H9 (cell line): ENCODE measurements at regions not wholly inside any gene's neighbourhood (a gene's known extent, or its start where the extent isn't known, plus 50 kb on each side); places are given as distances from the start of the nearest gene placed in this dataset.
"Not testable (repeated sequence)": the region's sequence is repeated elsewhere in the genome, so short reads cannot be mapped to it uniquely, and the experiment has no call there.

Source experiments
- DNase-seq: peaks from one replicate; pipeline ENCODE4 v3.0.0-alpha.2; 2017
- H2AFZ ChIP-seq: one replicate; pipeline ENCODE4 v1.6.1; 2013; ENCODE audit warnings: mild to moderate bottlenecking, low read length, control low read depth, moderate library complexity
- H2AK5ac ChIP-seq: 2 replicates; pipeline ENCODE4 v1.6.1; 2013; ENCODE audit warnings: low read length, control low read depth, mixed read lengths; ENCODE audit not compliant: insufficient read length
- H2BK120ac ChIP-seq: one replicate; pipeline ENCODE4 v1.6.1; 2013; ENCODE audit warnings: low read depth, mild to moderate bottlenecking, low read length, control low read depth, inconsistent platforms; ENCODE audit not compliant: poor library complexity, severe bottlenecking
- H2BK12ac ChIP-seq: 2 replicates; pipeline ENCODE4 v1.6.1; 2013; ENCODE audit warnings: low read length, control low read depth, mixed read lengths, low read depth; ENCODE audit not compliant: insufficient read length
- H2BK15ac ChIP-seq: 2 replicates; pipeline ENCODE4 v1.6.1; 2013; ENCODE audit warnings: low read depth, low read length, control low read depth
- H2BK20ac ChIP-seq: one replicate; pipeline ENCODE4 v1.6.1; 2013; ENCODE audit warnings: low read depth, mild to moderate bottlenecking, low read length, control low read depth, inconsistent platforms; ENCODE audit not compliant: poor library complexity, severe bottlenecking
- H2BK5ac ChIP-seq: 2 replicates; pipeline ENCODE4 v1.6.1; 2013; ENCODE audit warnings: low read length, control low read depth, mixed read lengths; ENCODE audit not compliant: insufficient read length
- H3K14ac ChIP-seq: 2 replicates; pipeline ENCODE4 v1.6.1; 2013; ENCODE audit warnings: low read length, control low read depth; ENCODE audit not compliant: insufficient read depth
- H3K18ac ChIP-seq: 2 replicates; pipeline ENCODE4 v1.6.1; 2013; ENCODE audit warnings: low read depth, mild to moderate bottlenecking, mixed read lengths, low read length, control low read depth; ENCODE audit not compliant: insufficient read length
- H3K23ac ChIP-seq: 2 replicates; pipeline ENCODE4 v1.6.1; 2013; ENCODE audit warnings: low read length, control low read depth, mixed read lengths, low read depth; ENCODE audit not compliant: insufficient read length
- H3K23me2 ChIP-seq: 2 replicates; pipeline ENCODE4 v1.6.1; 2013; ENCODE audit warnings: low read depth, mild to moderate bottlenecking, mixed read lengths, low read length, control low read depth; ENCODE audit not compliant: insufficient read length, poor library complexity, severe bottlenecking
- H3K27ac ChIP-seq: 2 replicates; pipeline ENCODE4 v1.5.1; 2013; ENCODE audit warnings: low read length, control low read depth, mixed read lengths, low read depth; ENCODE audit not compliant: insufficient read length
- H3K27me3 ChIP-seq: 2 replicates; pipeline ENCODE4 v1.6.1; 2013; ENCODE audit warnings: low read length, control low read depth, inconsistent platforms; ENCODE audit not compliant: insufficient read depth
- H3K4ac ChIP-seq: 2 replicates; pipeline ENCODE4 v1.6.1; 2013; ENCODE audit warnings: low read depth, mild to moderate bottlenecking, control low read depth, inconsistent platforms, low read length, moderate library complexity
- H3K4me1 ChIP-seq: 2 replicates; pipeline ENCODE4 v1.6.1; 2013; ENCODE audit warnings: low read length, control low read depth, inconsistent platforms; ENCODE audit not compliant: insufficient read depth
- H3K4me2 ChIP-seq: 2 replicates; pipeline ENCODE4 v1.6.1; 2013; ENCODE audit warnings: low read length, control low read depth, mixed read lengths; ENCODE audit not compliant: insufficient read length, insufficient read depth
- H3K56ac ChIP-seq: 2 replicates; pipeline ENCODE4 v1.6.1; 2013; ENCODE audit warnings: low read depth, mild to moderate bottlenecking, mixed read lengths, low read length, control low read depth; ENCODE audit not compliant: insufficient read length
- H3K79me1 ChIP-seq: 2 replicates; pipeline ENCODE4 v1.6.1; 2013; ENCODE audit warnings: low read depth, mild to moderate bottlenecking, moderate library complexity, low read length, control low read depth, inconsistent platforms; ENCODE audit not compliant: insufficient read depth, poor library complexity, severe bottlenecking
- H3K79me2 ChIP-seq: 2 replicates; pipeline ENCODE4 v1.6.1; 2013; ENCODE audit warnings: low read length, control low read depth, inconsistent platforms; ENCODE audit not compliant: insufficient read depth
- H3K9ac ChIP-seq: 2 replicates; pipeline ENCODE4 v1.6.1; 2013; ENCODE audit warnings: low read length, control low read depth, mixed read lengths; ENCODE audit not compliant: insufficient read length; ENCODE audit errors: extremely low read depth
- H3K9me3 ChIP-seq: one replicate; pipeline ENCODE4 v1.6.1; 2013; ENCODE audit warnings: low read depth, low read length, inconsistent platforms; ENCODE audit not compliant: control insufficient read depth
- H3T11ph ChIP-seq: one replicate; pipeline ENCODE4 v1.6.1; 2013; ENCODE audit warnings: mild to moderate bottlenecking, low read length, control low read depth, inconsistent platforms
- H4K20me1 ChIP-seq: one replicate; pipeline ENCODE4 v1.6.1; 2013; ENCODE audit not compliant: control insufficient read depth, insufficient read length, insufficient read depth
- H4K5ac ChIP-seq: 2 replicates; pipeline ENCODE4 v1.6.1; 2013; ENCODE audit warnings: low read depth, mild to moderate bottlenecking, mixed read lengths, low read length, control low read depth; ENCODE audit not compliant: insufficient read length
- H4K8ac ChIP-seq: replicated peaks from 2 replicates; pipeline ENCODE4 v1.6.1; 2013; ENCODE audit warnings: low read length, control low read depth, mixed read lengths, low read depth; ENCODE audit not compliant: insufficient read length
- H4K91ac ChIP-seq: 2 replicates; pipeline ENCODE4 v1.6.1; 2013; ENCODE audit warnings: low read depth, mild to moderate bottlenecking, moderate library complexity, mixed read lengths, low read length, control low read depth; ENCODE audit not compliant: insufficient read length
- H3K27ac Mint-ChIP-seq, 3 experiments: 2 replicates in 2 of 3; 3 replicates in 1 of 3; pipeline ENCODE4 v1.8.0; 2020 to 2021; ENCODE audit warnings: mixed read lengths in 3 of 3, mild to moderate bottlenecking in 1 of 3, moderate library complexity in 1 of 3
- H3K27me3 Mint-ChIP-seq: 2 replicates; pipeline ENCODE4 v1.8.0; 2021; ENCODE audit warnings: low read depth, mild to moderate bottlenecking, moderate library complexity, mixed read lengths
- H3K36me3 Mint-ChIP-seq, 3 experiments: 2 replicates in 2 of 3; 3 replicates in 1 of 3; pipeline ENCODE4 v1.8.0; 2020 to 2021; ENCODE audit warnings: low read depth in 3 of 3, mixed read lengths in 3 of 3; ENCODE audit not compliant: insufficient read depth in 1 of 3
- H3K4me1 Mint-ChIP-seq, 2 experiments: 2 replicates each; pipeline ENCODE4 v1.8.0; 2020; ENCODE audit warnings: mixed read lengths in 2 of 2
- H3K4me3 Mint-ChIP-seq, 2 experiments: 2 replicates in 1 of 2; 3 replicates in 1 of 2; pipeline ENCODE4 v1.8.0; 2020 to 2021; ENCODE audit warnings: mild to moderate bottlenecking in 2 of 2, mixed read lengths in 2 of 2, moderate library complexity in 1 of 2
- H3K9me3 Mint-ChIP-seq, 2 experiments: 2 replicates in 1 of 2; 3 replicates in 1 of 2; pipeline ENCODE4 v1.8.0; 2020; ENCODE audit warnings: mild to moderate bottlenecking in 2 of 2, mixed read lengths in 2 of 2, moderate library complexity in 1 of 2
- WGBS: extraction: QIAGEN DNeasy Blood & Tissue Kit; methylation state at CpG from one replicate; pipeline ENCODE4 v1.1.7; 2013; ENCODE audit warnings: missing lambda C conversion rate, low lambda C conversion rate, mixed read lengths; ENCODE audit not compliant: insufficient read length; ENCODE audit errors: extremely low coverage; 5-methylcytosine and 5-hydroxymethylcytosine counted together
- TF ChIP-seq, protein P1 (sequence below): fragments of 200-600 bp; sonication (generic); conservative IDR thresholded peaks from 3 replicates; pipeline ENCODE4 v1.8.0; 2021; ENCODE audit warnings: antibody characterized with exemption, mild to moderate bottlenecking

DNA sequence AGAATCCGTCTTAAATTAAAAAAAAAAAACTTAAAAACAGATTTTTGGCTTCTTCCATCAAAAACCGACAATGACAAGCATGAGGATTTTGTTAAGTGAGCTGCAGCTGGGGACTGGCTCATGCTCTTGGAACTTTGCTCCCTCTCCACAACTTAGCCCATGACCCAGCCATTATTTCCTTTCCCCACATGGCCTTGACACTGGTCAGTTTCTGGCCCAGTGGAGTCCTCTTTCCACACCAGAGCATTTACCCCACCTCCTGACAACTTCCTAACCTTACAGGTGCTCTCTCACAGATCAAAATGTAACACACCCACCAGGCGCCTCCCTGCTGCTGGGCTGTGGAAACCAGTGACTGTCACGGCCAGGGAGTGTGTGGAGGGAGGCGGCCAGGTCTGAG, 62.7 kb upstream of the ZNF267 start:
- DNase-seq: no peak
- Mint-ChIP-seq H3K27me3 (no peaks in the 10 kb centered on the region), H3K27ac (no peak overlapping the region), H3K4me1 (no peaks in the 10 kb centered on the region), H3K4me3 (no peak overlapping the region), H3K36me3 (peaks cover 6 to 18% (median 6%) of the 10 kb centered on the region in 3 experiments; a peak in 5 of 7 replicates), H3K9me3 (peaks cover 84 to 87% of the 10 kb centered on the region in 2 experiments)
- no peak overlapping the region for H2BK5ac ChIP-seq
- no peak overlapping the region for H3K23ac ChIP-seq
- H4K20me1 ChIP-seq: no peaks in the 10 kb centered on the region
- H3K4ac ChIP-seq: no peak overlapping the region
- H2BK20ac ChIP-seq: no peak overlapping the region
- H3K14ac ChIP-seq: no peak overlapping the region
- H3K27me3 ChIP-seq: no peaks in the 10 kb centered on the region
- H3K23me2 ChIP-seq: no peaks in the 10 kb centered on the region
- H3K9me3 ChIP-seq: peaks cover 45% of the 10 kb centered on the region
- no peak overlapping the region for H4K8ac ChIP-seq
- H4K5ac ChIP-seq: no peak overlapping the region
- H3K79me2 ChIP-seq: no peaks in the 10 kb centered on the region
- no peak overlapping the region for H2AFZ ChIP-seq
- H2BK15ac ChIP-seq: no peak overlapping the region
- no peak overlapping the region for H3K9ac ChIP-seq
- WGBS: no CpG with 5 or more reads among the region's 5 CpGs
- H2BK12ac ChIP-seq: no peak overlapping the region
- no peak overlapping the region for H3K27ac ChIP-seq
- H3K4me1 ChIP-seq: no peaks in the 10 kb centered on the region
- no peak overlapping the region for H2BK120ac ChIP-seq
- H3K4me2 ChIP-seq: no peak overlapping the region
- H3K56ac ChIP-seq: no peak overlapping the region
- no peak overlapping the region for H3T11ph ChIP-seq
- no peaks in the 10 kb centered on the region for H3K79me1 ChIP-seq
- H4K91ac ChIP-seq: no peak overlapping the region
- no peak overlapping the region for H3K18ac ChIP-seq
- no peak overlapping the region for H2AK5ac ChIP-seq
- TF ChIP-seq, protein P1, sequence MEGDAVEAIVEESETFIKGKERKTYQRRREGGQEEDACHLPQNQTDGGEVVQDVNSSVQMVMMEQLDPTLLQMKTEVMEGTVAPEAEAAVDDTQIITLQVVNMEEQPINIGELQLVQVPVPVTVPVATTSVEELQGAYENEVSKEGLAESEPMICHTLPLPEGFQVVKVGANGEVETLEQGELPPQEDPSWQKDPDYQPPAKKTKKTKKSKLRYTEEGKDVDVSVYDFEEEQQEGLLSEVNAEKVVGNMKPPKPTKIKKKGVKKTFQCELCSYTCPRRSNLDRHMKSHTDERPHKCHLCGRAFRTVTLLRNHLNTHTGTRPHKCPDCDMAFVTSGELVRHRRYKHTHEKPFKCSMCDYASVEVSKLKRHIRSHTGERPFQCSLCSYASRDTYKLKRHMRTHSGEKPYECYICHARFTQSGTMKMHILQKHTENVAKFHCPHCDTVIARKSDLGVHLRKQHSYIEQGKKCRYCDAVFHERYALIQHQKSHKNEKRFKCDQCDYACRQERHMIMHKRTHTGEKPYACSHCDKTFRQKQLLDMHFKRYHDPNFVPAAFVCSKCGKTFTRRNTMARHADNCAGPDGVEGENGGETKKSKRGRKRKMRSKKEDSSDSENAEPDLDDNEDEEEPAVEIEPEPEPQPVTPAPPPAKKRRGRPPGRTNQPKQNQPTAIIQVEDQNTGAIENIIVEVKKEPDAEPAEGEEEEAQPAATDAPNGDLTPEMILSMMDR: no peak

DNA sequence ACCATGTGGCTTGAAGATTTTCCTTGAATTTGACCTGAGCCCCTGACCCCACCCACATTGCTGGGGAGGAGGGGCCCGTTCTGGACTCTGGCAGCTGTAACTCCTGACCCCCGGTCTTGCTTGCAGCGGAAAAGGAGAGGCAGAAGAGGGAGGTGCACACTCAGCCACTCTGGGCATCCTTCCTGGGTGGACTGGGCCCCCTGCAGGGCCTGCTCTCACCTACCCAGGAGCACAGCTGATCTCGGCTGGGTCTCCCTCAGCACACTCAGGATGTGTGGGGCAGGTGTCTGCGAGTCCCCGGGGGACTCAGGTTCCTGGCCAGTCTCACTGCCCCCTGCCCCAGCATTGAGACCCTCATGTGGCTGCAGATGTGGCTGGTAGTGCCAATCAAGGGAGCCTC, 57.5 kb upstream of the ZNF267 start:
- not testable (repeated sequence) for H3K9ac ChIP-seq, H4K8ac ChIP-seq, H4K20me1 ChIP-seq, H3K27ac Mint-ChIP-seq, H3T11ph ChIP-seq, DNase-seq, H3K4me1 Mint-ChIP-seq, H2BK20ac ChIP-seq, H3K14ac ChIP-seq, H3K18ac ChIP-seq, H3K27me3 Mint-ChIP-seq, H3K23me2 ChIP-seq, H3K4me2 ChIP-seq, H3K79me1 ChIP-seq, H3K4me1 ChIP-seq, H4K5ac ChIP-seq, H2AFZ ChIP-seq, H3K27ac ChIP-seq, H3K4ac ChIP-seq, H2AK5ac ChIP-seq, H3K56ac ChIP-seq, H3K4me3 Mint-ChIP-seq, H2BK15ac ChIP-seq, H2BK5ac ChIP-seq, H4K91ac ChIP-seq, H2BK120ac ChIP-seq, H3K23ac ChIP-seq, H3K79me2 ChIP-seq, H3K27me3 ChIP-seq, H2BK12ac ChIP-seq
- no CpG with 5 or more reads among the region's 6 CpGs for WGBS
- peaks cover 4 to 15% (median 9%) of the 10 kb centered on the region in 3 experiments; a peak in 4 of 7 replicates for H3K36me3 Mint-ChIP-seq
- H3K9me3 Mint-ChIP-seq: peaks cover 77 to 81% of the 10 kb centered on the region in 2 experiments
- peaks cover 47% of the 10 kb centered on the region for H3K9me3 ChIP-seq
